ENCODE measurements at regions not wholly inside any gene's neighbourhood (a gene's known extent, or its start where the extent isn't known, plus 50 kb on each side); places are given as distances from the start of the nearest gene placed in this dataset.

DNA sequence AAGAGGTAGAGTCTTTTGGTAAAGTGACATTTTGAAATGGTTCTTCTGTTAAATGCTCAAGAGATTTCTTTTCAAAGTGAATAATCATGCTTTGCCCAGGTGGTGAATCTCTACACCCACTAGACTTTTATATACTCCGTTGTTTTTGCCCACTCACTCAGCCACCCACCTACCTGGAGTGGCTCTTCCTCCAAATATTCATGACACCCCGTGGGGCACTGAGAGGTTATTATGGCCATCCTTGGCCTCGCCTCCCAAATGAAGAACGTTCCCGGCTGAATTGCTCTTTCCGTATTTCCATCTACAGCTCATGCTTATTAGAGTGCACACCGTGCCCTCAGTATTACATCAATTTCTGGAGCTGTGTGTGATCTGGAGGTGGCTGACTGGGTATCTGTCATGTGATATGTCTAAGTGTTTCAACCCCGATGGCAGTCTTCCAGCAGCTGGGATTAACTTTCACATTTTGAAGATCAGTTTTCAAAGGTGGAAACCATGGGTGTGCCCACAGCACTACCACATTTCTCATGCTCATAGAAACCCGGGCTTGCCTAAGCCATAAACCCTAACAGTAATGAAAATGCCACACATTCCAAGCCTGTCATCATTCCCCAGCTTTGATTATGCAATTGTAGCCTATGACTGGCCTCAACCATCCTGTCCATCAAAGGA lies 406.6 kb upstream of the MMADHC start:
- DNase-seq, result peak; percentile 1

DNA sequence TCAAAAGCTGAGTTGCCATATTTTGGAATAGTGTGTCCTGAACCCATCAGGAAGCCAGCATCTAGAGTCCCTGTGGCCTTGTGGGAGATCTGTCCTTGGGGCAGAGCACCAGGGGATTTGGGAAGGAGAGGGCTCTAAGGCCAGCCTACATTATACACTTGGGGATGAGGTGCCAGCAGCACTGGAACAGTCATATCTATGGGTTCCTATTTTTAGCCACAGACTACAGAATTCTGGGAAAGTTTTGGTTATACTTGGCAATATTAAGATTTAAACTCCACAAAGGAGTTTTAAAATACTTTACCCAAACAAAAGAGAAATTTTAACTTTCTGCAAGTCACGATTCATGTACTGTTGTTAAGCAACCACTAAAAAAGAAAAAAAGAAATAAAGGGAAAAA lies 405.7 kb upstream of the MMADHC start:
- no peak for DNase-seq
- intact Hi-C loops (cut with DNase I), result no loop called here
- H3K4me3 ChIP-seq, result no peak overlapping the region
- TF ChIP-seq, protein P1, sequence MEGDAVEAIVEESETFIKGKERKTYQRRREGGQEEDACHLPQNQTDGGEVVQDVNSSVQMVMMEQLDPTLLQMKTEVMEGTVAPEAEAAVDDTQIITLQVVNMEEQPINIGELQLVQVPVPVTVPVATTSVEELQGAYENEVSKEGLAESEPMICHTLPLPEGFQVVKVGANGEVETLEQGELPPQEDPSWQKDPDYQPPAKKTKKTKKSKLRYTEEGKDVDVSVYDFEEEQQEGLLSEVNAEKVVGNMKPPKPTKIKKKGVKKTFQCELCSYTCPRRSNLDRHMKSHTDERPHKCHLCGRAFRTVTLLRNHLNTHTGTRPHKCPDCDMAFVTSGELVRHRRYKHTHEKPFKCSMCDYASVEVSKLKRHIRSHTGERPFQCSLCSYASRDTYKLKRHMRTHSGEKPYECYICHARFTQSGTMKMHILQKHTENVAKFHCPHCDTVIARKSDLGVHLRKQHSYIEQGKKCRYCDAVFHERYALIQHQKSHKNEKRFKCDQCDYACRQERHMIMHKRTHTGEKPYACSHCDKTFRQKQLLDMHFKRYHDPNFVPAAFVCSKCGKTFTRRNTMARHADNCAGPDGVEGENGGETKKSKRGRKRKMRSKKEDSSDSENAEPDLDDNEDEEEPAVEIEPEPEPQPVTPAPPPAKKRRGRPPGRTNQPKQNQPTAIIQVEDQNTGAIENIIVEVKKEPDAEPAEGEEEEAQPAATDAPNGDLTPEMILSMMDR (IDR thresholded peaks at IDR 0.05), result no peak
- TF ChIP-seq POLR2A (IDR thresholded peaks at IDR 0.05), result no peak
- 65 to 83% methylated on average over 1 of the region's 1 CpG for WGBS, 2 donors
- H3K4me1 ChIP-seq, result peaks cover 0 to 17% (median 0%) of the 10 kb centered on the region in 3 donors
- no peak overlapping the region for H3K27ac ChIP-seq
- no peaks in the 10 kb centered on the region for H3K27me3 ChIP-seq
- no peaks in the 10 kb centered on the region for H3K36me3 ChIP-seq
- H3K9me3 ChIP-seq, result no peaks in the 10 kb centered on the region

More for the DNA sequence above, 406.6 kb upstream of the MMADHC start:
- H3K27me3 ChIP-seq, result no peaks in the 10 kb centered on the region
- H3K4me1 ChIP-seq, result peaks cover 0 to 12% (median 0%) of the 10 kb centered on the region in 3 donors
- no peaks in the 10 kb centered on the region for H3K9me3 ChIP-seq
- no peak overlapping the region for H3K4me3 ChIP-seq
- no peaks in the 10 kb centered on the region for H3K36me3 ChIP-seq
- intact Hi-C loops (cut with DNase I), result no loop called here
- no peak overlapping the region for H3K27ac ChIP-seq
- 33 to 60% methylated on average over 8 of the region's 9 CpGs for WGBS, 2 donors
- TF ChIP-seq, protein P1 (IDR thresholded peaks at IDR 0.05), result no peak
- no peak for TF ChIP-seq POLR2A (IDR thresholded peaks at IDR 0.05)

DNA sequence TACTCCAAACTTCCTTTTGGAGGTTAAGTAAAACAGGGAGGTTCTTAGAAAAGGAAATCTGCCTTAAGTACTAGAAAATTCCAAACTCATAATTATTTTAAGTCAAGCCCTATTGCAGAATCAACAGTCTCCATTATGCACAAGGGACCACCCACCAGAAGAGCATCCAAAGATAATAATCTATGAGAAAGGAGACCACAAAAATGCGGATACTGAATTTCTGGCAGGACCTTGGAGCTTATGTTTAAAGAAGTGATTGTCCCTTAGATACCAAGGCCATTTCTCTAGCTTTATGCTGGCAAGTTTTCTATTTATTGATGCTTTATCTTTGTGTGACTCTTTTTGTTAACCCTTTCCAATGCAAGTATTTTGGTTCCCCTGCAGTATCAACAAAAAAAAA lies 404.0 kb upstream of the MMADHC start:
- H3K36me3 ChIP-seq, result no peaks in the 10 kb centered on the region
- H3K27me3 ChIP-seq, result no peaks in the 10 kb centered on the region
- no peaks in the 10 kb centered on the region for H3K9me3 ChIP-seq
- H3K27ac ChIP-seq, result no peak overlapping the region
- peaks cover 0 to 17% (median 0%) of the 10 kb centered on the region in 3 donors for H3K4me1 ChIP-seq
- 74 to 92% methylated on average over 1 of the region's 1 CpG for WGBS, 2 donors
- DNase-seq, result no peak
- TF ChIP-seq POLR2A (IDR thresholded peaks at IDR 0.05), result no peak
- TF ChIP-seq, protein P1 (IDR thresholded peaks at IDR 0.05), result no peak
- intact Hi-C loops (cut with DNase I), result no loop called here
- H3K4me3 ChIP-seq, result no peak overlapping the region

DNA sequence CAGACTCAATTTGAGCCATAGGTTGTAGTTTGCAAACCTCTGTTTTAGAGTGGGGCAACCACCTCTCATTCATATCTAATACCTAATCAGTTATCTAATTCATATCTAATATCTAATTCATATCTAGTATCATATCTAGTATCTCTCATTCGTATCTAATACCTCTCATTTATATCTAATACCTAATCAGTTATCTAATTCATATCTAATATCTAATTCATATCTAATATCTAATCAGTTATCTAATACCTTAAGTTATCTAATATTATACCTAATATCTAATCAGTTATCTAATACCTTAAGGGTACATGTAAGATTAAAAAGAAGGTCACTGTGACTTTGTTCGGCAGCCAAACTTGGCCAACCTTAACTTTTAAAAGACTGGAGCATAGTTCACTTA lies 403.4 kb upstream of the MMADHC start:
- Histone ChIP-seq H3K27ac (no peak overlapping the region), H3K36me3 (no peaks in the 10 kb centered on the region), H3K9me3 (no peaks in the 10 kb centered on the region), H3K4me1 (peaks cover 0 to 17% (median 0%) of the 10 kb centered on the region in 3 donors), H3K4me3 (no peak overlapping the region), H3K27me3 (no peaks in the 10 kb centered on the region)
- WGBS, 2 donors, result 67 to 71% methylated on average over 2 of the region's 2 CpGs
- TF ChIP-seq, protein P1 (IDR thresholded peaks at IDR 0.05), result no peak
- intact Hi-C loops (cut with DNase I), result no loop called here
- DNase-seq, result no peak

DNA sequence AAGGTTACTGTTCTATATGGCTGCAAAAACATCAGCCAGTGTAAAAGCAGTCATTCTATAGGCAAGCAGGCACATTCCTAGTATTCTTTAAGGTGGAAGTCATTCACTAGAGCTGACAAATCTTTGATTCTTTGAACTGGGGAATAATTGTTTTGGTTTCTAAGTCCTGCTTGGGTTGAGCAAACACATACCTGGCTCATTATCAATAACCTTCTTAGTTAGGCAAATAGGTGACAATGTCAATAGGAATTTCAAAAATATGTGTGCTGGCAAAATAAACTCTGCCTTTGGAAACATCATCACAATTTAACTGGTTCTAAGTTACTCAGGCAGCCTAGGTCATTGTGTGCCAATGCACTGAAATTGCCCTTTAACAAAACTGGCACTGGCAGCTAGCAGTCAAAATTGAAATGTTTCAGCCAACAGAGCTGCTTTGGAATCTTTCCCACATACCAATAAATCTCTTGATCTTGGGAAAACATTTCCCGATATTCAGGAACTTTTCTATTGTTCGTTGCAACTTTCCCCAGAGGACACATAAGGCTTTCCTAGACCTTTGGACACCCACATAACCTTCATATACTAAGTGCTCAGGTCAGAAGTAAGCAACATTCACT lies 402.0 kb upstream of the MMADHC start:
- TF ChIP-seq, protein P1 (IDR thresholded peaks at IDR 0.05), result no peak
- TF ChIP-seq POLR2A (IDR thresholded peaks at IDR 0.05), result no peak
- Histone ChIP-seq H3K4me1 (peaks cover 0 to 14% (median 0%) of the 10 kb centered on the region in 3 donors), H3K9me3 (no peaks in the 10 kb centered on the region), H3K4me3 (no peak overlapping the region), H3K27ac (peak overlapping the region in 1 of 4 donors; percentile 4), H3K36me3 (no peaks in the 10 kb centered on the region), H3K27me3 (no peaks in the 10 kb centered on the region)
- 13 to 27% methylated on average over 2 of the region's 2 CpGs for WGBS, 2 donors
- no peak for DNase-seq
- intact Hi-C loops (cut with DNase I), result no loop called here

Data from esophagus squamous epithelium (tissue), 5 donors.